ENCODE measurements at regions not wholly inside any gene's neighbourhood (a gene's known extent, or its start where the extent isn't known, plus 50 kb on each side); places are given as distances from the start of the nearest gene placed in this dataset.
"Not testable (repeated sequence)": the region's sequence is repeated elsewhere in the genome, so short reads cannot be mapped to it uniquely, and the experiment has no call there.

DNA sequence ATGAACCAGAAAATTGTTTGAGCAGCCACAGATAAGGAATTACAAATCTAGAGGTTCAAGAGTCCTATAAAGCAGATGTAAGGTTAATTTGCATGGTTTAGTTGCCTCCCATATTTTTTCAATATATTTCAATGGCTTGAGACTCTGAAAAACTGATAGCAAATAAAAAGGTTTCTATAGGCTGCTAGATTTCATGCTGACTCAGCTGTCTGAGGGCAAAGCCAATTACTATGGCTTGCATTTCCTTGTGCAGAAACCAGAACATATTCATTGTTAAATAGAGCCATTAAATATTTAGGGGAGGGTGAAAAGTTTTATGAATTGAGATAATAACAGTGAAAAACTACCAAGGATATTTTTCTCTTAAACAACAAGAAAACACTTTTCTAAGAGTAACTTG, 278.1 kb upstream of the CADM2 start:
- DNase-seq: no peak

DNA sequence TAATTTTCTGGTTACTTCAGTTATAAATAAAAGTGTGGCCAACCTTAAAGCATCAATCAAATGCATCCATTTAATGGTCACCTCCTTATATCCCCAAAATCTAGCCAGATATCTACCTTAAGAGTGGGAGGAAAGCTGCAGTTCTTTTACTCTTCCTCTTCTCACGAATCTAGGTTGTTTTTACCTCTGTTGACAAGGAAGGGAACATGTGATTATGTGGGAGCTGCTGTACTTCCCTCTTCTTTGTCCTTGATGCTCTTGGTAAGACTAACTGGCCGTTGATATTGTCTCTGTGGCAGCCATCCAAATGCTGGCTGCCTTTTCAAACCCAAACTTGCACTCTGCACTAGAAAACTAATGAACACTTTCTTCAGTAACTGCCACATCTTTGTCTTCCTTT, 275.3 kb upstream of the CADM2 start:
- no peak for DNase-seq

DNA sequence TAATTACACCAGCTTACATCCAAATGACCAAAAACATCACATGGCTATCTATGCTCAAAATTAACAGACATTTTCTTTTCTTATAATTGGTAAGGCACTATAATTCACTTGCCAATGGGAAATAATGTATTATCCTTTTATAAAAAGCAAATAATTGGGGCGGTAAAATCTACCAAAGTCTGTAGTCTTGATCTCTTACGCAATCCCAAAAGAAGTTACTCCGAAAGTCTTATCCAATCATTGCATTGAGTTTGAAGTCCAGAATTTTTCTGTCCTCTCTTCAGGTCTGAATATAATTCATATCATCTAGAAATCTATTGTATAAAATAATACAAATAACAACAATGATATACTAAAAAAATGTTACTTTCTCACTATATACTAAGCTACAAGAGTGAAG, 273.3 kb upstream of the CADM2 start:
- no peak for DNase-seq

DNA sequence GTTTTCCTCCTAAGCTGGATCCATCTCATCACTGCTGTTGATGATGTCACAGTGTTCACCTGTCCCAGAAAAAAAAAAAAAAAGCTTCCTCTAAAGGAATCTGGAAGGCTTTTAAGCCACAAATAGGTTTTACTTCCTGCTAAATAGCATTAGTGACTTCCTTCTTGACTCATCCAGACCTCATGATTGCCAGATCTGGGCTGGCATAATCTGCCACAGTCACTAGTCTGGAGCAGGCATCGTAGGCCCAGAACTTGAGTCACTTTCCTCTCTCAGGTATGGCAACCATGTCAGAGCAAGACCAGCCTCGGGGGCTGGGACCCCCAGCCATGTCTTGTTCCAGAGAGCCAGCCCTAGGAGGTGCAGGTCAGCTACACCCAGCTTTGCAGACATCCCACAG, 266.5 kb upstream of the CADM2 start:
- DNase-seq: no peak

DNA sequence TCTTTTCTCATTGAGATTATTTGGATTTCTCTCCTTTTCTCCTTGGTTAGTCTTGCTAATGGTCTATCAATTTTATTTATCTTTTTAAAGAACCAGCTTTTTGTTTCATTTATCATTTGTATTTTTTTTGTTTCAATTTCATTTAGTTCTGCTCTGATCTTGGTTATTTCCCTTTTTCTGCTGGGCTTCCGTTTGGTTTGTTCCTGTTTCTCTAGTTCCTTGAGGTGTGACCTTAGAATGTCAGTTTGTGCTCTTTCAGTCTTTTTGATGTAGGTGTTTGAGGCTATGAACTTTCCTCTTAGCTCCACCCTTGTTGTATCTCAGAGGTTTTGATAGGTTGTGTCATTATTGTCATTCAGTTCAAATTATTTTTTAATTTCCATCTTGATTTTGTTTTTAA, 248.5 kb upstream of the CADM2 start:
- not testable (repeated sequence) for DNase-seq

DNA sequence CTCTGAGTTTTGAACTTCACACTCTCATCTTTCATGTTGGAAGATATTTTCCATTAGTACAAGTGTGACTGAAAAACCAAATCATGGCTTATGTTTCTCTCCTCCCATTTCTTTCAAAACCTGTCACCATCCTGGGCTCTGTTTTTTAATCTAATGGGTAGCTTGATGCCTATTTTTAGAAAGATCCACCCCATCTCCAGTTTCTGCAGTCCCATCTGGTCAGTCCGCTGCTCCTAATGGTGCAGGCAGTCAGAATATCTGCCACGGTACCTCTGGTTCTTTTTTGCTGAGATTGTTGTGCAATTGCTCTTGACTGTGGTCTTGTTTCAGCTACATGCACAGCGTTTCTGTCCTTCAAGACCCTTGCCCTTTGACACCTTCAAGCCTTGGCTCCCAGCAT, 240.9 kb upstream of the CADM2 start:
- DNase-seq: no peak

DNA sequence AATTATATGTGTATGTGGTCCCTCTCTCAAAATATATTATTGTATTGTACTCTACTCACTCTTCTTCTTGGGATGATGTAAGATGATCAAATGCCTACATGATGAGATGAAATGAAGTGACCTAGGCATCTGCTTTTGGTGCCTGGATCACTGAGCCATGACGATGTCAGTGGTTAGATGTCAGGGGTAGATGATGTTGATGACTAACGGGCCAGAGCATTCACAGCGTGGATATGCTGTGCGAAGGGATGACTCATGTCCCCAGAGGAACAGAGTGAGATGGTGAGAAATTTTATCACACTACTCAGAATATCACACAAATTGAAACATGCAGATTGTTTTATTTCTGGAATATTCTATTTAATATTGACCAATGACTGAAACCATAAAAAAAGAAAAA, 233.9 kb upstream of the CADM2 start:
- no peak for DNase-seq

DNA sequence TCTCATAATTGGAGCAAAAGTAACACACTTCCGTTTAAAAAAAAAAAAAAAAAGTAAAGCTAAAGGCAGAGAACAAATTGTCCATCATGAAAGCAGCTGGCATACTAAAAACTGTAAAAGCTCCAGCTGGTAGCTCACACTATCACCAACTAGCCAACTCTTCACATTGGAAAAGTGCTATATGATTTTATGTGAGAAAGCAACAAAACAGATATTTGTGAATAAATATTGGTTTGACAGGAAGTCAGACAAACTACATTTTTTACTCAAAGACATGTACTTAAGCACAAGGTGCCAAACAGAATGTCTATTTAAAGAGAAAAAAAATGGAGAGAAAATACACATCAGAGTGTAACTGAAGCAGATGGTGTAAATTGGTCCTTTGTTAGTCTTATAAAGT, 231.2 kb upstream of the CADM2 start:
- DNase-seq: no peak

DNA sequence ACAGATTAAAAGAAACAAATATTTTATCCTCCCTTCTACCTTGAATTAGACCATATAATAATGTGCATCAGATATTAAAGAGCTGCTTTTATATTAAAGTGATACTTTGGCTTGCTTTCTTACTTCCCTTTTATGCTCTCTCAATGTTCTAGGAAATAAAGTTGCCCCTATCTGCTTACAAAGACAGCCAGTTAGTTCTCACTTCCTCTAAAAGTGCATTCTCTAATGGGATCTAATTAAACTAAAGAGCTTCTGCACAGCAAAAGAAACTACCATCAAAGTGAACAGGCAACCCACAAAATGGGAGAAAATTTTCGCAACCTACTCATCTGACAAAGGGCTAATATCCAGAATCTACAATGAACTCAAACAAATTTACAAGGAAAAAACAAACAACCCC, 224.1 kb upstream of the CADM2 start:
- DNase-seq: not testable (repeated sequence)

DNA sequence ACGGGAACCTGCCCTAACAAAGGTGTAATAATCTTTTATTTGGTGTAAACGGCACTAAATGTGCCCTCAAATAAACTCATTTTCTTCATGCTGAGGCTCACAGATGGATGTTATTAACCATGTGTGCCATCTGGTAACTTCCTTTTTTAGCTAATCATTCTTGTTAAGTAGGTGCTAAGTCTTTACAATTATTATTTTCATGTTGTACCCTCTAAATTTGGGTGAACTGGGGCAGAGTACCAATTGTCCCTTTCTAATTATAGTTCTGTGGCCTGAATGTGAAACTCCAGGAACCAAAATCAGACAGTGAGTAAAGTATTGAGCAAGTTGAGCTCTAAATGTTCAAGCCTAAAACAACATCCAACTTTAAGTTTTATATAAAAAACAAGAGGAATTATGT, 220.7 kb upstream of the CADM2 start:
- no peak for DNase-seq

DNA sequence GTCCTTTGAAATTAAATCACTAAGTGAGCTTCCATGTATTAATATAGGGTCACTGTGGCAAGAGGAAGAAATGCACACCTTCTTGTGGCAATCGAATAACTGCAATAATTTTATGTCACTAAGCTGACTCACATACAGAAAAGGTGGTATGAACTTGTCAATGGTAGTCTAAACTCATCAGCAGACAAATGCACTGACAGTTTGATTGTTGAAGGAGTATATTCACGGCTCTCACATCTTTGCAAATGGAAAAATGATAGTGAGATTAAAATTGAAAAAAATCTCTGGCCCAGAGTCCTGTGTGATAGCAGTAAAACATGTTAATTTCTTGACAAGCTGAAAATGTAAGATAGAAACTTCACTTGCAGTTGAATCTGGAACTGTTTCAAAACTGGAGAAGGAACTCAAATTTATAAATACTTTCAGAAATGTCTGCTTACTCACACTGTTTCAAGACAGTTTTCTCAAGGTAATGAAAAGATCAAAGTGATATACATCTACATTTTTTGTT, 215.8 kb upstream of the CADM2 start:
- DNase-seq: no peak

DNA sequence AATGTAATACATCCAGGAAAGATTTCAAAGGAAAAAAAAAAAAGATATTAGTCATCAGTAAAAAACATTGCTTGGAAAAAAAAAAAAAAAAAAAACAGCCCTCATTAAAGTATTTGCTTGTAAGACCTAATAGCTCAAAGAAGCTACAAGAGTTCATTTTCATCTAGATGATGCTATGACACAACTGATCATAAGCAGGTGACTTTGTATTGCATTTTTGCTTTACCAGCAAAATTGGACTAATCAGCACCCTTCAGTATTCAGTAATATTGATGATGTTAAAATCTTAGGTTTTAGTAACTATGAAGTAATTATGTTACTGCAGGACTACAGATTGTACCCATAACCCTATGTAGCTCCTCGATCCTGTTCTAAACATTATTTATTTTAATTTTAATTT, 214.7 kb upstream of the CADM2 start:
- DNase-seq: no peak

DNA sequence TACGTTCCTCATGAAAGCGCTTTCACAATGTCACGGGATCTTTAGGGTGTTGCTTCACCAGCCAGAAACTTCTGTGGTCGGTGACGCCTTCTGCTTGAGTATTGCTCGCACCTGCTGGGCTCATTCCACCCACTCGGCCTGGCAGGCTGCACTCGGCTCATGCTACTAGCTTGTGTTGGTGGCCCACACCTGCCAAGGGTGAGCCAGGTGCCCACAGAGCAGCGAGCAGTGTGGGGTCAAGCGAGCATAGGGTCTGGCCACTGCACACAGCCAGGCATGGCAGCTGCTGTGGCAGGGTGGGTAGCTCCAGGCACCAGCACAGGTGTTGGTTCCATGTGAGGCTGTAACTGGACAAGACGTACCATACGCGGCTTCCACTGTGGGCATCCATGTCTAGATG, 202.9 kb upstream of the CADM2 start:
- DNase-seq: no peak

DNA sequence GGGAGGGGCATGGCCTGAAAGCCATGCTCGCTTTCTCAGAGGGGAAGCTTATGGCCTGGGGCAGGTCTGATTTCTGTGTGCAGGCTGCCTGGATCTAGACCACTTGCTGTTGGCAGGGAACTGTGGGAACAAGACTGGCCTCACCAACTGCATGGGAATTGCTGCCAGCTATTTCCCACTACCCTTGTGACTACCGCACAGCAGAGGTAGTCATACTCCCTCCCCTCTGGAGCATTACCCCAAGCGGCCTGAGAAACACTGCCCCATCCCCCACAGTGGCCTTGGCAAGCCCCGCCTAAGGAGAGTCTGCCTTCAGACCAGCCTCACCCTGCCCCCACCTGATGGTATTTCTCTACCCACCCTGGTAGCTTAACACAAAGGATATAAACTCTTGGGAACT, 199.4 kb upstream of the CADM2 start:
- DNase-seq: no peak

DNA sequence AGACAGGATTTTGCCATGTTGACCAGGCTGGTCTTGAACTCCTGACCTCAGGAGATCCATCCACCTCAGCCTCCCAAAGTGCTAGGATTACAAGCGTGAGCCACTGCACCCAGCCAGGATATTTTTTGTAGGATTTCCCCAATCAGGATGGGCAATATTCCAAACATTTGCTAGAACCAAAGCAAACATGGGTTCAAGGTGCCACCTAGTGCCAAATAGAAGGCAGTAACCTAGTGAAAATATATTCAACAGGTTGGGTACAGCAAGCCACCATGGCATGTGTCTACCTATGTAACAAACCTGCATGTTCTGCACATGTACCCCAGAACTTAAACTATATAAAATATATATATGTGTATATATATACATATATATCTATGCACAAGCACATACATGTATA, 185.9 kb upstream of the CADM2 start:
- DNase-seq: no peak

DNA sequence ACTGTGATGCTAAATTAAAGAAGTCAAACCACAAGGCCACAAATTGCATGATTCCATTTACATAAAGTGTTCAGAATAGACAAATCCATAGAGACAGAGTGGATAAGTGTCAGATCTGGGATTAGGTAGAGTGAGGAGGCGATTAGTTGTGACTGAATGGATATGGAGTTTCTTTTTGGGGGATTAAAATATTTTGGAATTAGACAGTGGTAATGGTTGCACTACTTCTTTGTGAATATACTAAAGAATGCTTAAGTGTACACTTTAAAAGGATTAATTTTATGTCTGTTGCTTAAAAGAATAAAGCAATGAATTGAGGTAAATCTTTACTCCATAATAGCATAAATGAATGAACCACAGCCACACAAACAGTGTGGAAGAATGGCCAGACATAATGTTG, 175.5 kb upstream of the CADM2 start:
- no peak for DNase-seq

DNA sequence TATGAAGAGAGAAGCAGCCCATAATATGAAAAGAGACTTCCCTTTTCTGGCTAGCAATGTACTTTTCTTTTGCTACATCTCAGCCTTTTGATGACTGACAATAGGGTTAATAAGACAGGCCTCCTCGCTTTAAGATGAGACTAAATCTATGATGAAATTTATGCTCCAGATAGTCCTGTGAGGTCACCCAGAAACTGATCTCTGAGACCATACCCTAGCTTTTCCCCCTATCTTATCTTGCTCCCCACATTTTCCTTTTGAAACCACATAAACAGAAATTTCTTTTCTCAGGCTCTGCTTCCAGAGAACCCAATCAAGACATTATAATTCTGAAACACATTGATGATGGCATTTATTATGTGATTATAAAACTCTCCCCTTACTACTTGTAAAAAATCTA, 168.8 kb upstream of the CADM2 start:
- DNase-seq: no peak

DNA sequence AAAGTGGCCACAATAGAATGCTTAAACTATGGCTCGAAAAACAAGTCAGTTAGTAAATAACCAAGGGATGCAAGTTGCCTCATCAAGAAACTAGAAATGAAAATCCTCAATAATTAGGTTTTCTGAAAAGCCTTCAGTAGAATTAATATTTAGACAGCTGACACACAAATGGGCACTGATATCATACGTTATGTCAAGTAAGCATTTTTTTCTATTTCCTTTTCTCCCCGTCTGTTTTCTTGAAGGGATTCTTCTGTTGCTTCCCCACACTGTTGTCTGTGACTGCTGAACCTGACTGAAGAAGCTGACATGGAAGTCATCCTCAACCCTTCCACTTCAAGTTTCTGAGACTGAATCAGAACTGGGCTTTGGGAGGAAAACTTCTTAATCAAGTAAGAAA, 151.8 kb upstream of the CADM2 start:
- no peak for DNase-seq

DNA sequence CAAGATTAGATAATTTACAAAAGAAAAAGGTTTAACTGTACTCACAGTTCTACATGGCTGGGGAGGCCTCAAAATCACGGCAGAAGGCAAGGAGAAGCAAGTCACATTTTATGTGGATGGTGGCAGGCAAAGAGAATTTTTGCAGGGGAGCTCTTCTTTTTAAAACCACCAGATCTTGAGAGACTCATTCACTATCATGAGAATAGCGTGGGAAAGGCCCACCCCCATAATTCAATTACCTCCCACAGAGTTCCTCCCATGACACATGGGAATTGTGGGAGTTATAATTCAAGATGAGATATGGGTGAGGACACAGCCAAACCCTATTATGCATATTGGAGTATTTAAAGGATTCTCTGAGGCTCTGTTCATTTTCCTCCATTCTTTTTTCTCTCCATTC, 138.7 kb upstream of the CADM2 start:
- DNase-seq: no peak

DNA sequence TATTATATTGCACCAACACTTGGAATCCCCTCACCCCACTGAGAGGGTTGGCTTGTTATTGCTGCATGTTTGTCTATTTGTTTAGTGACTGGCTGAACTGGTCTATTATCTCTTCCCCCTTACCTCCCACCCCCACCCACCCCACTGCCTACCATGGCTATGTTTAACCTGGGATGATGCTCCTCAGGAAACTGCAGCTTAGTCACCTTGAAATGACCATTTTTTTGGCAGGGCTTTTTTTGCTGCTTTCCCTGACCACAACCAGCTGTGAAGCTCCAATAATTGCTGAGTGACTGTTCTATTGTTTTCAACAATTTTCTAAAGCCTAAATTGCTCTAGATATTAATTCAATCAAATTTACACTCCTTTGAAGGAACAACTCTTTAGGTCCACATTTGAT, 137.9 kb upstream of the CADM2 start:
- no peak for DNase-seq

DNA sequence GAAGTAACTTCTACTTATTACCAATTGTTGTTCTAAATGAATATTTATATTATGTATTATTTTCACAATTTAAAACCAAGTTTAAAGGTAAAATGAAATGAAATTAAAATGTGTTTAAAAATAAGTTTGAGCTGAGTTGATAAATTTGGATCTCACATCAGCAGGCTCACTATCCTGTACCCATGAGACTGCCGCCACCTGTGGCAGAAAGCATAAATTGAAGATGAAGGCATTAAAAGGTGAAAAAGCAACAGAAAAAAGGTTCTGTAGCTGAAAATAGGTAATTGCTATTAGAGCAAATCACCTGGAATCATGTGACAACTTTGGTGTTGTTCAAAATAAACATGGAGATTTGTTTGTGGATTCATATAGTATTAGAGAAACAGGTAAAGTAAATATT, 133.0 kb upstream of the CADM2 start:
- DNase-seq: no peak

DNA sequence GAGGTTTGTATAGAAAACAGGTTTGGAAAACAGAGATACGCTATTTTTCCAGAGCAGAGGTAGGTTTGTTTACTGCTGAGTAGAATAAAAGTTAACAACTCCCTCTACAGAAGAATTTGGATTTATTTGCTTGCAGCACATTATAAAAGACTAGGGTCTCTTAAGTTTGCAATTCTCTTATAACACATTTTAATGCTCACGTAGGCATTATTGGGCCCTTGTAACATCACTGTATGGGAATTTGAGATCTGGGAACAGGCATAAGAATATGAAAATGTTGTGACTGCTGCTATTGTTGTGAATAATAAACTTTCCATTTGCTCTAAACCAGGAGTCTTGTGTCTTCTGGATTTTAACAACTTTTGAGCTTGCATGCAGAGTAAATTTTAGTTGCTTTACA, 128.3 kb upstream of the CADM2 start:
- no peak for DNase-seq

DNA sequence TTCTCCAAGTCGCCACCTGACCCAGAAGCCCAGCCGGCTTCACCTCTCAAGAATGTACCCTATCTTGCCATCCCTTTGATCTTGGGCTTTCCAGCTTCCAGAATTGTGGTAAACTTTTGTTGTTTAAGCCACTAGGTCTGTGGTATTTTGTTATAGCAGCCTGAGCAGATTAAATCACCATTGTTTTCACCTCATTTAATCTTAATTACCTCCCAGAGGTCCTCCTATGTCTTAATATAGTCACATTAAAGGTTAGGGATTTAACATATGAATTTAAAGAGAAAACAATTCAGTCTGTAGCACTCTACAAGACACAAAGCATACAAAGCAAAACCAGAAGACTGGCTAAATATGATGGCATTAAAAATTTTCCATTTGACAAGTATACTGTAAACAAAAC, 123.4 kb upstream of the CADM2 start:
- no peak for DNase-seq

DNA sequence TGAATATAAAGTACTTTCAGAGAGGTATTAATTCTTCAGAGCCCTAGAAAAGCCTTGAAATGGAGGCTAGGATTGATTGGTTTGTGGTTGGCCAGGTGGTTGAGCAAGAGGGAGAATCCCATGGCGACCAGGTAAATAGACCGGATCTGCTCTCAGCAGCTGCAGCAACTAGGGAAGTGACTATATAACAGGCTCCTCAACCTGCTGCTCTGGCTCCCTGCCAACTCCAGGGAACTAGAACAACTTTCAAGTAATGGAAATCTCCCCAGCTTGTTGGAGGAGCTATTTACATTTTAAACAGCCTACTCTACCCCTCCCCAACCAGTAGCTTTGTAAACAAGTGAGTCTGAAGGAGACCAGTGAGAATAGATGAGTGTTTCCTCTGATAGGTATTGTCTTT, 121.8 kb upstream of the CADM2 start:
- no peak for DNase-seq

DNA sequence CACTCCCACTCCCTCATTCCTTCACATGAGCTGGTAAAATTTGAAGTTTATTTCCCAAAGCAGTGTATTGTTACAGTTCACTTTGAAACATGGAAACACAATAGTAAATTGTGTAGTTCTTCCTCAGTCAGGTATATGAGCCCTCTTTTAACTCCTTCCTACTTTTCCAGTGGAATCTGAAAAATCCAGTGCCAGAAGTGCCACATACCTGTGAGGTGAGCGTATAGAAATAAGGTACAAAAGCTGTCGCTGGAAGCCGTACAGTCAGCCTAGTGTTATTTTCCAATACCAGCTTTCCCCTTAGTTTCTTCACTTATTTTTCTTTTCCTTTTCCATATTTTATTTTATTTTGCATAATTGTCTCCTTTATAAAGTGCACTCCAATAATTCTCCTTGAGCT, 81.7 kb upstream of the CADM2 start:
- no peak for DNase-seq

DNA sequence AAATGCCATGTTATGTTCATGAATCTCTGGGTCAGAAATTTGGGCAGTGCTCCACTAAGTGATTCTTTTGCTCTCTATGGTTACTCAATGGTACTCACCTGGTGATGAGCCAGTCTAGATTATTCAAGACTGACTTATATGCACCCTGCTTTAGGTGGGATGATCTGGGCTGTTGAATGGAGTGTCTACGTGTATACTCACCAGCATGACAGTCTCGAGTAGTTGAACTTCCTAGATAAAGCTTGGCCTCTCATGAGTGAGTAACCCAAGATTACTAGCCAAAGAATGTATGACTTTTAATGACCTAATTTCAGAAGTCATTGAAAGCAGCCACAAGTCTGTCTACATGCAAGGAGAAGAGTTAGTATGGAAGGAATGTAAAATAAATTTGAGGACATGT, 77.5 kb upstream of the CADM2 start:
- DNase-seq: no peak
